HG03095 (cell line): ENCODE measurements at regions not wholly inside any gene's neighbourhood (a gene's known extent, or its start where the extent isn't known, plus 50 kb on each side); places are given as distances from the start of the nearest gene placed in this dataset.

Source experiments
- ATAC-seq: cut with Tn5 transposase; IDR thresholded peaks from one replicate; pipeline ENCODE4 v1.9.1; 2021; ENCODE audit warnings: moderate library complexity; ENCODE audit not compliant: unreplicated experiment

DNA sequence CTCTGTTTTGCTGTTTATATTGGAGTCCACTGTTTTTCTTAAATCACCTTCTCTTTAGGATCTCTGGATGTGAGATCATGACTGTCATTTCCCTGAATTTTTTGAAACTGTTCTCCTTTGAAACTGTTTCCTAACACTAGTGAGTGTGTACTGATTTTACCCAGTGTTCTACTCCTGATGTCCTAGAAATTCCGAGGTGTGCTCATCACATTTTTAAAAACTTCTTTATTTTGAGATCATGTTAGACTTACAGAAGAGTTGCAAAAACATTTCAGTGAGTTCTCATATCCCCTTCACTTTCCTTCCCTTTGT lies 292.6 kb downstream of the NFKBIZ start:
- no peak for ATAC-seq

DNA sequence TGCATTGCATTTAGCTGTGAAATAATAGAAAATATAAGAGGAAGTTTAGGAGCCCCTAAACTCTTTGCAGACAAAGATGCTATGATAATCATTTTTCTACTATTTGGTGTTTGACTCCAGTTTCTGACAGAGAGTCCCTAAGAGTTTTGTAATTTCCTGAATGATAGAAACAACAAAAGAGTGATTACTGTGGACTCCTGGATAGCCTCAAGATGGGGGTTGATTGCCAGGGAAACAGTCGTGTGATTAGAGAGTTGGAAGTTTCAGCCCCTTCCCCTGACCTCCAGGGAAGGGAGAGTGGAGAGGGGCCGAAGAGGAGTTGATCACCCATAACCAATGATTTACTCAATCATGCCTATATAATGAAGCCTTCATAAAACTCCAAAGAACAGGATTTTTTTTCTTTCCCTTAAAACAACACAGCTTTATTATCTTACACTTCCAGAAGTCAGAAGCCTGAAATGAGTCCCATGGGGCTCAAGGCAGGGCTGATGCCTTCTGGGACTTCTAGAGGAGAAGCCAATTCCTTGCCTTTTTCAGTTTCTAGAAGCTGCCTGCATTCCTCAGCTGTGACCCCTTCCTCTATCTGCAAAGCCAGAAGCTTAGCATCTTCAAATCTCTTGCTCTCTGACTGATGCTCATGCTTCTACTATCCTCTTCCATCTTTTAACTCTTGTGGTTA lies 292.3 kb upstream of the ZPLD1 start:
- no peak for ATAC-seq

- no peak for ATAC-seq
These were observed 291.3 kb upstream of the ZPLD1 start for GRCh38 chr3:102143536-102143935.

DNA sequence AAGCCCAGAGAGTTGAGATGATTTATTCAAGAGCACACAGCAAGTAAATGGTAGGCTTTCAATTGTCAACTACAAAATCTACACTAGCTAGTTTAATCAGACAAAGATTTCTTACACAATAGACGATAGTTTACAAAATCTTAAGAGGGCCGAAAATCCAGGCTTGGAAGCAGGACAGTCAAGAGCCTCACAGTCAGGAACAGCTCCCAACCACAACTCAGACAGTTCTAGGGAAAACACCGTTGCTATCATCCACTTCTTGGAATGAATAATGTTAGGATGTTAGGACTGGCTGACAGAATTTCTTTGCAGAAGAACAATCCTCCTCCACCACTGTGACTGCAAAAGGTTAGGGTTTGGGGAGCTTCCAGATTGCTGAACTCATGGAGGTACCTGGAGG lies 290.8 kb upstream of the ZPLD1 start:
- ATAC-seq: no peak

- no peak for ATAC-seq
These were observed 286.0 kb upstream of the ZPLD1 start for GRCh38 chr3:102148598-102149337.

DNA sequence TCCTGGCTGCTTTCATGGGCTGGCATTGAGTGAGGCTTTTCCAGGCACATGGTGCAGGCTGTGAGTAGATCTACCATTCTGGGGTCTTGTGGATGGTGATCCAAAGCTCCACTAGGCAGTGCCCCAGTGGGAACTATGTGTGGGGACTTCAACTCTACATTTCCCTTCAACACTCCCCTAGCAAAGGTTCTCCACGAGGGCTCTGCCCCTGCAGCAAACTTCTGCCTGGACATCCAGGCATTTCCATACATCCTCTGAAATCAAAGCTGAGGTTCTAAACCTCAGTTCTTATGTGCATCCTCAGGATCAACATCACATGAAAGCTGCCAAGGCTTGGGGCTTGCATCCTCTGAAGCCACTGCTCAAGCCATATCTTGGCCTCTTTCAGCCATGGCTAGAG lies 282.9 kb upstream of the ZPLD1 start:
- ATAC-seq: no peak

DNA sequence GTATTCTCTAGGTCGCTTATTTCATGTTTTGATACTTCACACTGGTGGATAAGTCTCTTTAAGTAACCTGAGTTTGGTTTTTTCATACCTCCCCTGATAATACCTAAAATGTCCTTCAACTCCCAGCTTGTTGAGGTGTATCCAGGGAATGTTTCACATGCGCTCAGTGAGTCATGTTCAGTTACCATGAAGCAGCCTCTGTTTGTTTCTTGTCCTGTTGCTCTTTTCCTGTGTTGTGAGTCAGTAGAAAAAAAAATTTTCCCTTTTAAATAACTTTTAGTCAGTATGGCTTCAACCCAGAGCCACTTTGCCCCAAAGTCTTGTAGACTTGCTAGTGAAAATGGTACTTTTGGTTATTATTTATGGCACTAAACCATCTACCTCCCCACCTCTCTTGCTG lies 278.4 kb upstream of the ZPLD1 start:
- no peak for ATAC-seq

DNA sequence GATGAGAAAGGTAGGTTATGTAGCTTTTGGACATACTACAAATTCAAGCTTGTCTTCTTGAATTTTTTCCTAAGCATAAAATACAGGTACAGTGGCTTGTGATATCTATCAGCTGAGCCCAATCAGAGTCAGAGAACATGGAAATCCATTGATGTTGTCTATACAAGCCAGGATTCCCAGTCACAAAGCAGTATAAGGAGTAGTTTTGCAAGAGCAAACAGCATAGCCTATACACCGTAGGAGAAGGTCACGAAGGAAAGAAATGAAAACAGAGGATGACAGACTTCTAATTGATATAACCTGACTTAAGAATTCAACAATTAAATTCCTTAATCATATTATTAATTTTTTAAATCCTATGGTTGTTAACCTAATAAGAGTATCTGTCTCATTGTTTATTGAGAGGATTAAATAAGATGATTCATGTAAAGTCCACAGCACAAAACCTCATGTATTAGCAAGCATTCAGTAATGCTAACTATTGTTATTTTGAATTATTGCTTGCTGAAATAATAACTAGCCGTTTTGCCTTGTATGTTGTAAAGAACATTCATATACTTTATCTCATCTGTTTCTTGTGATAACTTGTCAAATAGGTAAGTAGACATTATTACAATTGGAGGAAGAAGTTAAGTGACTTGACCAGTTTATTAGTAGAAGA lies 276.6 kb upstream of the ZPLD1 start:
- no peak for ATAC-seq

DNA sequence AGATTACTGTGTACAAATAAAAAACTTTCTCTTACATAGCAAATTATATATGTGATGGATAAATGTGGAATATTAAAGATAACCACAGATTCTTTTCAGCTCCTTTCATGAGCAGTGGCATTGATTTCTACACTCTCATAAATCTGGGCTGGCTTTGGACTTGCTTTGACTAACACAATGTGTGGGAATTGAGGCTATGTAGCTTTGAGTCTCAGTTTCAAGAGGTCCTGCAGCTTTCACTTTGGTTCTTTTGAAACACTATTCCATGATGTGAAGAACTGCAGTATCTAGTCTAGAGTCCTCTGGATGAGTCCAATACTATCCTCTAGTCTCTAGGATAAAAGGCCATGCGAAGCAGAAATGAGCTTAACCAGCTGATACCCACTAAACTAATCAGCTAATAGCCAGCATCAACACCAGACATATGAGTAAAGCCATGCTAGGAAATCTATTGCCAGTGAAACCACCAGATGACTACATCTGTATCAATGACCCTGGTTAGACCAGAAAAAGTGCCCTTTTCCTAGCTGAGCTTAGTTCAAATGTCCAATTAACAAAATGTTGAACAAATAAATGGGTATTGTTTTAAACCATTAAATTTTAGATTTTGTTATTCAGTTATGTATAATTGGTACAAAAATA lies 274.9 kb upstream of the ZPLD1 start:
- ATAC-seq: no peak

- no peak for ATAC-seq
These were observed 273.3 kb upstream of the ZPLD1 start for GRCh38 chr3:102161384-102162006.

DNA sequence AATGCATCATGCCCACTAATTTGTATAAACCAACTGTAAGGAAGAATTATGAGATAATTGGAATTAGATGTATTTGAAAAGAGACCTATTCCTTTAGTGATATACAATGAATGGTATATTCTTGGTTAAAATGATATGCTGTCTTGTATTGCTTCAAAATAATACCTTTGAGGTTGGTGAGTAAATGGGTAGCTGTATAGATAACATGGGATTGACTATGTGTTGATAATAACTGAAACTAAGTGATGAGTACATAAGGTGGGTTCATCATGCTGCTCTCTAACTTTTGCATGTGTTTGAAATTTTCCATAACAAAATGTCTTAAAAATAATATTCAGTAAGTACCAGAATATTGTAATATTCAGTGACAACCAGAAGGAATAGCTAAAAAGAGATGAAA lies 272.6 kb upstream of the ZPLD1 start:
- ATAC-seq: no peak

DNA sequence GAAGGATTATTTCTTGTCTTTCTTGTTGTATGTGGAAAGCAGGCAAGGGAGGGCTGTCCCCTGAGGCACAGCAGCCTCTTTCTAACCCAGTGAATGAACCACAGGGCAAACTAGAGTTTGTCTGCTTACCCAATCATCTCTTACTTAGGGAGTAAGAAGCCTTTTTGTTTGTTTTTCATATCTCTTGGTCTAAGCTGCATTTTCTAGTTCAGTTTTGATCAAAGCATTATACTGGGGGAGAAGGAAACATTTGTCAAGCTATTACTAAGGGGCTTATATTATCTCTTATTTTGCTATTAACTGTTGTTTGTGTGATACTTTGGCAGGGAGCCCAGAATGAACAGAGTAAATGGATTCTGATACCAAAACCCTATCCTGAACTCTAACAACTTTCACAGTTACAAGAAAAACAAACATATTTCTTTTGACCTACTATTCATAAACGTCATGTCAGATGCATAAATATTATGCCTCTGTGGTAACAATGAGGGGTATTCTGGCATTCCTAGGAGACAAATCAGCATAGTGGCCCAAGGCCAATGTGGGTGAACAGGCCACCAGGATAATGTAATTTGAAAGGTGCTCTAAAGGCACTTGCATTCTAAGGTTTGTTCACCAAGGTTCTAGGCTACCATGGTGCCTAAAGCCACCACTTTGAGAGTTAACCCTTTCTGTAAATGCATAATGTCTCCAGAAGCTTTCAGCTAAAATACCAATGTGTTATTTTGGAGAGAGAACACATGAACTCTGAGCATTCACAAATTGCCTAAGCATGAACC lies 271.6 kb upstream of the ZPLD1 start:
- no peak for ATAC-seq

DNA sequence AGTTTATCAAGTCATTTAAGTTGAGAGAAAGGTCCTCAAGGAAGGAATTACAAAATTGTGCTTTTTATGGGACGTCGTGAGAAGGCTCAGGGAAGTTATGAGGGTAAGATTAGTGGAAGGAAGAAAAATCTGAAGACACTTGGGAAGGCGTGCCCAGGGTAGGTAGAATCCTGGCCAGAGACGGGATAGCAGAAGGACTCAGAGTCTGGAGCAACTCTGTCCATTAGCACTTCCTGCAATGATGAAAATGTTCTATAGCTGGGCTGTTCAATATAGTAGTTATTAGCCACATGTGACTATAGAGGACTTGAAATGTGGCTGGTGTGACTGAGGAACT lies 271.0 kb upstream of the ZPLD1 start:
- no peak for ATAC-seq

DNA sequence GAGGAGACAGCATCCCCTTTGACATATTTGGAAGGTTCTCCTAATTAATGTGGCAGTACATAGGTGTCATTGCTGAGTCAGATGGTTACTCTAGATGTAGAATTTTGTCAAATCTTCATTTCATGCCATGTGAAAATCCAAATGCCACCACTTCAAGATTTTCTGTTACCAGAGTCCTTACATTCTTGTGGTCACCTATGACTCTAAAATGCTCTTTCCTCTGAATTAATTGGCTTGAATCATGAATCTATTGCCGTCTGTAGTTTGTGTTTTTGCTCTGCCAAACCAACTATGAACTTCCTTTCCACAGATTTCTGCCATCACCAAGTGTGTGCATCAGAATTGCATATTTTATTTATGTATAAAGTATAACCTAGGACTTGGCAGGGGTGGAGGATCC lies 269.4 kb upstream of the ZPLD1 start:
- ATAC-seq: no peak

DNA sequence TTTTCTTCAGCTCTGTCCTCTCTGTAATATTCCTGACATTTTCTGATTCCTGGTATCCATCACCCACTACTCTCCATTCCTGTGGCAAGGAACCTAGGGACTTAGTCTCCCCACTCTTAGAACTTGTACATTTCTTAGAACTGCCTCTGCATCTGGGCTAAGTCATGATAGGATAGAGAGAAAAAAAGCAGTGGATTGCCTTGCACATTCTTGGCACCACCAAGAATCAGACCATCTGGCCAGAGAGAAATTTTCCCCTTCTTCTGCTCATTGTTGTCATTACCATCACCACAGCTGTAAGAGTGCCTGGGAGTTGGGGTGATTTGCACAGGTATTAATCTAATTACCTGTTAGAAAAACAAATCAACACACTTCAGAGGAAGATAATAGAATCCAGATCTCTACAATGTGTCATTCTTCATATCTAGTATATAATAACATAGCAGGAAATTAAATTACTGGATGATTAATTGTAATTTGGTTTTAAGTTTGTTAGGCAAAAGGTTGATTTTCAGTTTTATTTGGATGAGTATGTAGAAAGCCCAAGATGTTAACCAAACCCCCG lies 264.8 kb upstream of the ZPLD1 start:
- no peak for ATAC-seq

GRCh38 chr3:102170545-102170944 lies 264.3 kb upstream of the ZPLD1 start:
- ATAC-seq: no peak

- ATAC-seq: no peak
These were observed 260.5 kb upstream of the ZPLD1 start for GRCh38 chr3:102174312-102174712.

- no peak for ATAC-seq
These were observed 259.9 kb upstream of the ZPLD1 start for GRCh38 chr3:102174832-102175374.

- ATAC-seq: no peak
These were observed 258.3 kb upstream of the ZPLD1 start for GRCh38 chr3:102176333-102177050.
